Kidney (tissue), 13 donors: ENCODE measurements at regions not wholly inside any gene's neighbourhood (a gene's known extent, or its start where the extent isn't known, plus 50 kb on each side); places are given as distances from the start of the nearest gene placed in this dataset.

Source experiments
- DNase-seq, 5 donors: peaks; one replicate each; pipeline ENCODE4 v3.0.0-alpha.2; 2013 to 2020
- FAIRE-seq: peaks from 2 replicates; lab custom pipeline; 2012; peaks lifted over from hg19 to GRCh38; lab: Jason Lieb, UNC
- H3K27ac ChIP-seq, 2 donors: one replicate each; pipeline ENCODE4 v1.7.0; 2013; ENCODE audit warnings: low read depth in 2 of 2, low read length in 2 of 2, inconsistent platforms in 1 of 2
- H3K27me3 ChIP-seq: one replicate; pipeline ENCODE4 v1.7.1; 2013; ENCODE audit warnings: low read length, inconsistent platforms; ENCODE audit not compliant: control insufficient read depth, insufficient read depth
- H3K36me3 ChIP-seq, 3 donors: one replicate each; pipeline versions ENCODE4 v1.7.0 to v1.7.1; 2013; ENCODE audit warnings: low read length in 3 of 3, control low read depth in 1 of 3, inconsistent platforms in 1 of 3; ENCODE audit not compliant: insufficient read depth in 3 of 3, control insufficient read depth in 2 of 3
- H3K4me1 ChIP-seq, 3 donors: one replicate each; pipeline versions ENCODE4 v1.7.0 to v1.7.1; 2013; ENCODE audit warnings: low read length in 3 of 3, inconsistent platforms in 1 of 3, low read depth in 1 of 3; ENCODE audit not compliant: control insufficient read depth in 2 of 3, insufficient read depth in 2 of 3
- H3K4me3 ChIP-seq, 3 donors: one replicate each; pipeline versions ENCODE4 v1.7.0 to v1.8.1; 2013; ENCODE audit warnings: low read length in 3 of 3, control low read depth in 1 of 3, inconsistent platforms in 1 of 3
- H3K9ac ChIP-seq, 3 donors: one replicate each; pipeline versions ENCODE4 v1.7.0 to v1.7.1; 2013; ENCODE audit warnings: low read length in 3 of 3, control low read depth in 1 of 3, inconsistent platforms in 1 of 3
- H3K9me3 ChIP-seq, 3 donors: one replicate each; pipeline versions ENCODE4 v1.7.0 to v1.7.1; 2013; ENCODE audit warnings: low read length in 3 of 3, control low read depth in 1 of 3, inconsistent platforms in 1 of 3; ENCODE audit not compliant: control insufficient read depth in 2 of 3, insufficient read depth in 1 of 3
- intact Hi-C: fragments of 100-400 bp; cut with DNase I; formaldehyde crosslinking; loops from one replicate; pipeline ENCODE4 v1.11.1; 2022
- TF ChIP-seq, protein P1 (sequence below): IDR thresholded peaks from 3 replicates; pipeline ENCODE4 v1.5.1; 2012; ENCODE audit warnings: mild to moderate bottlenecking, moderate library complexity, borderline replicate concordance; ENCODE audit not compliant: insufficient read depth; ENCODE audit errors: extremely low read depth
- donor health status: control.
- donor health status: control.
- donor health status: control.
- donor health status: control.
- donor health status: control.
- donor health status: DM: yes; HTN: yes; CAD: no.
- donor health status: Normal renal cell carcinoma (clear cell type).

DNA sequence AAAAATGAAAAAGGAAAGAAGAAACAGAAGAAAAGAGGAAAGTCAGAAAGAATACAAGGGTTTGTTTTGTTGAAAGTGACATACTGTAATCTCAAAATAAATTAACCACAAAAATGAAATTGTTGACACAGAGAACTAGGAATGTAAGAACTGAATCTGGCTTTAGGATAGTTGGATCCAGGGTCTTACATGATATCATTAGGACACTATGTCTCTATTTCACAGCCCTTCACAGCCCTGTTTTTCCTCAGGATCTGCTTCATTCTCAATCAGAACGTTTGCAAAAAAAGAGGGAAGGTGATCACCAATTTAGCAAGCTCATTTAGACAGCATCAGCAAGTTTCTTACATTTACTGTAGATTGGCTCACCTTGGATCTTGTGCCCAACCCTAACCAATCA is 188.5 kb upstream of the NREP start:
- no peaks in the 10 kb centered on the region for H3K36me3 ChIP-seq
- intact Hi-C loops: no loop called here
- FAIRE-seq (no peak), DNase-seq (no peak)
- no peaks in the 10 kb centered on the region for H3K9me3 ChIP-seq
- H3K27me3 ChIP-seq: no peaks in the 10 kb centered on the region
- H3K9ac ChIP-seq: no peak overlapping the region
- no peak overlapping the region for H3K4me3 ChIP-seq
- H3K27ac ChIP-seq: no peak overlapping the region
- TF ChIP-seq, protein P1, sequence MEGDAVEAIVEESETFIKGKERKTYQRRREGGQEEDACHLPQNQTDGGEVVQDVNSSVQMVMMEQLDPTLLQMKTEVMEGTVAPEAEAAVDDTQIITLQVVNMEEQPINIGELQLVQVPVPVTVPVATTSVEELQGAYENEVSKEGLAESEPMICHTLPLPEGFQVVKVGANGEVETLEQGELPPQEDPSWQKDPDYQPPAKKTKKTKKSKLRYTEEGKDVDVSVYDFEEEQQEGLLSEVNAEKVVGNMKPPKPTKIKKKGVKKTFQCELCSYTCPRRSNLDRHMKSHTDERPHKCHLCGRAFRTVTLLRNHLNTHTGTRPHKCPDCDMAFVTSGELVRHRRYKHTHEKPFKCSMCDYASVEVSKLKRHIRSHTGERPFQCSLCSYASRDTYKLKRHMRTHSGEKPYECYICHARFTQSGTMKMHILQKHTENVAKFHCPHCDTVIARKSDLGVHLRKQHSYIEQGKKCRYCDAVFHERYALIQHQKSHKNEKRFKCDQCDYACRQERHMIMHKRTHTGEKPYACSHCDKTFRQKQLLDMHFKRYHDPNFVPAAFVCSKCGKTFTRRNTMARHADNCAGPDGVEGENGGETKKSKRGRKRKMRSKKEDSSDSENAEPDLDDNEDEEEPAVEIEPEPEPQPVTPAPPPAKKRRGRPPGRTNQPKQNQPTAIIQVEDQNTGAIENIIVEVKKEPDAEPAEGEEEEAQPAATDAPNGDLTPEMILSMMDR: no peak
- no peaks in the 10 kb centered on the region for H3K4me1 ChIP-seq

DNA sequence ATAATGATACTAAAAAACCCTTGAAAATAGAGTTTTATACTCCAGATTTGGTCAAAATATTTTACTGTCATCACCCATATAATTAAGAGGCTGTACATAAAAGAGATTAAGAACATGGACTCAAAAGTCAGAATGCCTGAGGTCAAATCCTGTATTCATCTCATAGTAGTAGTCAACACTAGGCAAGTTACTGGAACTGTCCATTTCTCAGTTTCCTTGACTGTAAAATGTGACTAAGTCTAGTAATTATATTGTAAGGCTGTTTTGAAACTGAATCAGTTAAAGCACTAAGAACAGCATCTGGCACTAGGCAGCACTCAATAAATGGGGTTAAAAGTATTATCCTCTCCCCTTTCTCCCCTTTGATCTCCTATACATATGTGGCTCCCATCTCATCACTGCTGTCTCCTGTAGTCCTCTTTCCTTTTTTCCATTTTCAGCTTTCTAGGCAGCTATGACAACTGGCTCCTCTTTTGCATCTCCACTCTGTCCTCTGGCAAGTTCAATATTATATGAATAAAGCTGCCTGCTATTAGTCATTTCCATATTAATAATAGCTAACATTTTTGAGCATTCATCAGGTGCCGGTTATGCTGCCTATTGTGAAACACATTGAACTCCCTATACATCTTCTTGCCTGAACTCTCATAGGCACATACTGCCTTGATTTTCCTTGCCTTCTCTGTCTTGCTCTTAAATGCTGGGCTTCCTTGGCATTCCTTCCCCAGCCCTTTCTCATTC is 185.8 kb upstream of the NREP start:
- TF ChIP-seq, protein P1: no peak
- FAIRE-seq: no peak
- H3K27me3 ChIP-seq: no peaks in the 10 kb centered on the region

DNA sequence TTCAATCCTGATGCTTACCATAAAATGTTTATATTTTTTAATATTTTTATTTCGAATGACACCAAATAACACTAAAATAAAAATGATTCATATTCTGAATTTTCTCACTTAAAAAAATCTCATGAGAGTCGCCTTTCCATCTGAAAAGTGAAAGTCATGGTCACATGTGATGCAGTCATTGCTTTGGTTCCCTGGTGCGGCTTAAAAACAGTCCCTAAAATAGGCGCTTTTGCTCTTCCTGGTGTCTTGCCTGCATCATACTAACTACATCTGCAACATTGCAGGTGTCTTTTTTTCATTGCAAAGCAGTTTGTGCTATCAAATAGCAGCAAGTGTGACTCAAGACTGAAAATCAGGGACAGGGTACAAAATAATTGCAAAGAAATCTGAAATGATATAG is 185.2 kb upstream of the NREP start:
- DNase-seq (no peak), FAIRE-seq (no peak)
- no peak overlapping the region for H3K4me3 ChIP-seq
- H3K9ac ChIP-seq: no peak overlapping the region
- H3K36me3 ChIP-seq: no peaks in the 10 kb centered on the region
- H3K9me3 ChIP-seq: no peaks in the 10 kb centered on the region
- no peaks in the 10 kb centered on the region for H3K27me3 ChIP-seq
- no peaks in the 10 kb centered on the region for H3K4me1 ChIP-seq
- intact Hi-C loops: no loop called here
- TF ChIP-seq, protein P1: no peak
- no peak overlapping the region for H3K27ac ChIP-seq

More for the DNA sequence above, 185.8 kb upstream of the NREP start:
- H3K36me3 ChIP-seq: no peaks in the 10 kb centered on the region
- no peak overlapping the region for H3K4me3 ChIP-seq
- no peak for DNase-seq
- no peak overlapping the region for H3K27ac ChIP-seq
- no peaks in the 10 kb centered on the region for H3K4me1 ChIP-seq
- H3K9ac ChIP-seq: no peak overlapping the region
- no peaks in the 10 kb centered on the region for H3K9me3 ChIP-seq
- intact Hi-C loops: no loop called here
